Stomach smooth muscle (tissue), 2 donors: ENCODE measurements at regions not wholly inside any gene's neighbourhood (a gene's known extent, or its start where the extent isn't known, plus 50 kb on each side); places are given as distances from the start of the nearest gene placed in this dataset.

Source experiments
- H3K27ac ChIP-seq: one replicate; pipeline ENCODE4 v1.7.0; 2013; ENCODE audit warnings: mild to moderate bottlenecking, low read length, inconsistent platforms
- H3K27me3 ChIP-seq, 2 donors: one replicate each; pipeline ENCODE4 v1.7.0; 2013; ENCODE audit warnings: low read length in 2 of 2; ENCODE audit not compliant: insufficient read depth in 2 of 2, control insufficient read depth in 1 of 2
- H3K36me3 ChIP-seq, 2 donors: one replicate each; pipeline ENCODE4 v1.7.0; 2013; ENCODE audit warnings: low read length in 2 of 2; ENCODE audit not compliant: control insufficient read depth in 2 of 2, insufficient read depth in 2 of 2
- H3K4me1 ChIP-seq: one replicate; pipeline ENCODE4 v1.7.0; 2013; ENCODE audit warnings: low read length; ENCODE audit not compliant: control insufficient read depth, insufficient read depth
- H3K4me3 ChIP-seq, 2 donors: one replicate each; pipeline ENCODE4 v1.7.0; 2013; ENCODE audit warnings: low read length in 2 of 2
- H3K9ac ChIP-seq, 2 donors: one replicate each; pipeline ENCODE4 v1.7.0; 2013; ENCODE audit warnings: low read length in 2 of 2, mild to moderate bottlenecking in 1 of 2
- H3K9me3 ChIP-seq, 2 donors: one replicate each; pipeline ENCODE4 v1.7.0; 2013; ENCODE audit warnings: low read length in 2 of 2; ENCODE audit not compliant: control insufficient read depth in 2 of 2
- donor health status: healthy.
- donor health status: Pancreatic carcinoma.

GRCh38 chr2:189267925-189268579 lies 88.5 kb upstream of the COL5A2 start:
- Histone ChIP-seq H3K27me3 (no peaks in the 10 kb centered on the region), H3K4me1 (no peaks in the 10 kb centered on the region), H3K9me3 (peaks cover 0 to 5% of the 10 kb centered on the region in 2 donors), H3K27ac (no peak overlapping the region), H3K36me3 (no peaks in the 10 kb centered on the region), H3K9ac (no peak overlapping the region), H3K4me3 (no peak overlapping the region)

- H3K4me3 ChIP-seq, result no peak overlapping the region
- H3K9ac ChIP-seq, result no peak overlapping the region
- H3K27ac ChIP-seq, result no peak overlapping the region
- H3K27me3 ChIP-seq, result no peaks in the 10 kb centered on the region
- peaks cover 0 to 5% of the 10 kb centered on the region in 2 donors for H3K9me3 ChIP-seq
- no peaks in the 10 kb centered on the region for H3K4me1 ChIP-seq
- no peaks in the 10 kb centered on the region for H3K36me3 ChIP-seq
These were observed 89.2 kb upstream of the COL5A2 start for GRCh38 chr2:189268763-189269162.

- H3K27ac ChIP-seq, result no peak overlapping the region
- H3K36me3 ChIP-seq, result no peaks in the 10 kb centered on the region
- no peaks in the 10 kb centered on the region for H3K9me3 ChIP-seq
- no peaks in the 10 kb centered on the region for H3K4me1 ChIP-seq
- no peaks in the 10 kb centered on the region for H3K27me3 ChIP-seq
- no peak overlapping the region for H3K9ac ChIP-seq
- H3K4me3 ChIP-seq, result no peak overlapping the region
These were observed 94.2 kb upstream of the COL5A2 start for GRCh38 chr2:189273734-189274133.

- no peak overlapping the region for H3K27ac ChIP-seq
- H3K27me3 ChIP-seq, result no peaks in the 10 kb centered on the region
- no peak overlapping the region for H3K9ac ChIP-seq
- no peaks in the 10 kb centered on the region for H3K9me3 ChIP-seq
- H3K4me1 ChIP-seq, result no peaks in the 10 kb centered on the region
- H3K4me3 ChIP-seq, result no peak overlapping the region
- no peaks in the 10 kb centered on the region for H3K36me3 ChIP-seq
These were observed 94.8 kb upstream of the COL5A2 start for GRCh38 chr2:189274361-189274760.

GRCh38 chr2:189276277-189276676 lies 96.7 kb upstream of the COL5A2 start:
- H3K9ac ChIP-seq, result no peak overlapping the region
- H3K4me1 ChIP-seq, result no peaks in the 10 kb centered on the region
- H3K27me3 ChIP-seq, result no peaks in the 10 kb centered on the region
- no peak overlapping the region for H3K4me3 ChIP-seq
- no peaks in the 10 kb centered on the region for H3K36me3 ChIP-seq
- H3K27ac ChIP-seq, result no peak overlapping the region
- no peaks in the 10 kb centered on the region for H3K9me3 ChIP-seq

GRCh38 chr2:189281201-189281600 lies 101.6 kb upstream of the COL5A2 start:
- no peaks in the 10 kb centered on the region for H3K4me1 ChIP-seq
- no peak overlapping the region for H3K4me3 ChIP-seq
- H3K27ac ChIP-seq, result no peak overlapping the region
- H3K36me3 ChIP-seq, result no peaks in the 10 kb centered on the region
- no peaks in the 10 kb centered on the region for H3K27me3 ChIP-seq
- no peaks in the 10 kb centered on the region for H3K9me3 ChIP-seq
- no peak overlapping the region for H3K9ac ChIP-seq

GRCh38 chr2:189285349-189285748 lies 105.8 kb upstream of the COL5A2 start:
- Histone ChIP-seq H3K36me3 (no peaks in the 10 kb centered on the region), H3K9me3 (no peaks in the 10 kb centered on the region), H3K4me3 (no peak overlapping the region), H3K9ac (no peak overlapping the region), H3K27ac (no peak overlapping the region), H3K27me3 (no peaks in the 10 kb centered on the region), H3K4me1 (no peaks in the 10 kb centered on the region)

GRCh38 chr2:189285962-189286645 lies 106.5 kb upstream of the COL5A2 start:
- no peak overlapping the region for H3K9ac ChIP-seq
- H3K27me3 ChIP-seq, result no peaks in the 10 kb centered on the region
- H3K4me3 ChIP-seq, result no peak overlapping the region
- no peaks in the 10 kb centered on the region for H3K9me3 ChIP-seq
- H3K36me3 ChIP-seq, result no peaks in the 10 kb centered on the region
- no peaks in the 10 kb centered on the region for H3K4me1 ChIP-seq
- H3K27ac ChIP-seq, result no peak overlapping the region

- Histone ChIP-seq H3K4me1 (no peaks in the 10 kb centered on the region), H3K9ac (no peak overlapping the region), H3K27ac (no peak overlapping the region), H3K4me3 (no peak overlapping the region), H3K36me3 (no peaks in the 10 kb centered on the region), H3K27me3 (no peaks in the 10 kb centered on the region), H3K9me3 (no peaks in the 10 kb centered on the region)
These were observed 107.8 kb upstream of the COL5A2 start for GRCh38 chr2:189287363-189287762.

GRCh38 chr2:189287982-189288521 lies 108.5 kb upstream of the COL5A2 start:
- no peak overlapping the region for H3K4me3 ChIP-seq
- no peaks in the 10 kb centered on the region for H3K9me3 ChIP-seq
- H3K27ac ChIP-seq, result no peak overlapping the region
- H3K9ac ChIP-seq, result no peak overlapping the region
- H3K4me1 ChIP-seq, result no peaks in the 10 kb centered on the region
- no peaks in the 10 kb centered on the region for H3K27me3 ChIP-seq
- no peaks in the 10 kb centered on the region for H3K36me3 ChIP-seq

- no peaks in the 10 kb centered on the region for H3K4me1 ChIP-seq
- H3K27me3 ChIP-seq, result no peaks in the 10 kb centered on the region
- H3K9ac ChIP-seq, result no peak overlapping the region
- H3K36me3 ChIP-seq, result no peaks in the 10 kb centered on the region
- H3K27ac ChIP-seq, result no peak overlapping the region
- H3K4me3 ChIP-seq, result no peak overlapping the region
- no peaks in the 10 kb centered on the region for H3K9me3 ChIP-seq
These were observed 111.9 kb upstream of the COL5A2 start for GRCh38 chr2:189291460-189291859.
